ENCODE measurements at regions not wholly inside any gene's neighbourhood (a gene's known extent, or its start where the extent isn't known, plus 50 kb on each side); places are given as distances from the start of the nearest gene placed in this dataset.
A peak's percentile ranks its signal among the peaks of the same experiment; 100 is the strongest.

DNA sequence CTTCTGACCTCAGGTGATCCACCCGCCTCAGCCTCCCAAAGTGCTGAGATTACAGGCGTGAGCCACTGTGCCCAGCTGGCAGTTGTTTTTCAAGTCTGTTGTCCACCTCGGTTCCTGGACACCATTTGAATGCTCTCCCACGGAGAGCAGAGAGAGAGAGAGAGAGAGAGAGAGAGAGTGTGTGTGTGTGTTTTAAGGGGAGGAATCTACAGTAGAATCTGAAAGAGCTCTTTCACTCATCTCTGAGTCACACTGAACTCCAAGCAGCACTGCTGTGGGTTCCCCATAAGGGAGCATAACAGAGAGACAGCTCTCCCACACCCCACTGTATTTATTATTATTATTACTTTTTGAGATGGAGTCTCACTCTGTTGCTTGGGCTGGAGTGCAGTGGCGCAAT is 156.6 kb downstream of the RPLP1 start:
- ATAC-seq (0 out of 2 replicates have a peak, but pooled peaks have one; percentile 80), DNase-seq (ENCODE audit: low read depth, low spot score) (no peak)
- Histone ChIP-seq H3K4me3 (ENCODE audit: low read depth in 2 of 2, low read length in 2 of 2) (no peak overlapping the region), H3K36me3 (ENCODE audit: control insufficient read depth, insufficient read depth, low read length) (no peaks in the 10 kb centered on the region), H3K27ac (ENCODE audit: low read length) (no peak overlapping the region), H3K4me1 (ENCODE audit: control insufficient read depth, insufficient read depth, low read length) (peaks cover 3% of the 10 kb centered on the region), H3K27me3 (ENCODE audit: control insufficient read depth, insufficient read depth, low read length) (no peaks in the 10 kb centered on the region; the same call in 1 of the 2 replicates), H3K9me3 (ENCODE audit: control insufficient read depth, insufficient read depth, low read depth, low read length) (no peaks in the 10 kb centered on the region)
- TF ChIP-seq POLR2AphosphoS5 (IDR thresholded peaks at IDR 0.05; ENCODE audit: low read depth, low read length) (no peak), TCF7L2 (IDR thresholded peaks at IDR 0.05; ENCODE audit: low read depth, low read length) (no peak), SIN3A (IDR thresholded peaks at IDR 0.05; ENCODE audit: borderline replicate concordance, insufficient read depth, low read depth, low read length) (no peak)
- TF ChIP-seq, protein P1, sequence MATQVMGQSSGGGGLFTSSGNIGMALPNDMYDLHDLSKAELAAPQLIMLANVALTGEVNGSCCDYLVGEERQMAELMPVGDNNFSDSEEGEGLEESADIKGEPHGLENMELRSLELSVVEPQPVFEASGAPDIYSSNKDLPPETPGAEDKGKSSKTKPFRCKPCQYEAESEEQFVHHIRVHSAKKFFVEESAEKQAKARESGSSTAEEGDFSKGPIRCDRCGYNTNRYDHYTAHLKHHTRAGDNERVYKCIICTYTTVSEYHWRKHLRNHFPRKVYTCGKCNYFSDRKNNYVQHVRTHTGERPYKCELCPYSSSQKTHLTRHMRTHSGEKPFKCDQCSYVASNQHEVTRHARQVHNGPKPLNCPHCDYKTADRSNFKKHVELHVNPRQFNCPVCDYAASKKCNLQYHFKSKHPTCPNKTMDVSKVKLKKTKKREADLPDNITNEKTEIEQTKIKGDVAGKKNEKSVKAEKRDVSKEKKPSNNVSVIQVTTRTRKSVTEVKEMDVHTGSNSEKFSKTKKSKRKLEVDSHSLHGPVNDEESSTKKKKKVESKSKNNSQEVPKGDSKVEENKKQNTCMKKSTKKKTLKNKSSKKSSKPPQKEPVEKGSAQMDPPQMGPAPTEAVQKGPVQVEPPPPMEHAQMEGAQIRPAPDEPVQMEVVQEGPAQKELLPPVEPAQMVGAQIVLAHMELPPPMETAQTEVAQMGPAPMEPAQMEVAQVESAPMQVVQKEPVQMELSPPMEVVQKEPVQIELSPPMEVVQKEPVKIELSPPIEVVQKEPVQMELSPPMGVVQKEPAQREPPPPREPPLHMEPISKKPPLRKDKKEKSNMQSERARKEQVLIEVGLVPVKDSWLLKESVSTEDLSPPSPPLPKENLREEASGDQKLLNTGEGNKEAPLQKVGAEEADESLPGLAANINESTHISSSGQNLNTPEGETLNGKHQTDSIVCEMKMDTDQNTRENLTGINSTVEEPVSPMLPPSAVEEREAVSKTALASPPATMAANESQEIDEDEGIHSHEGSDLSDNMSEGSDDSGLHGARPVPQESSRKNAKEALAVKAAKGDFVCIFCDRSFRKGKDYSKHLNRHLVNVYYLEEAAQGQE (IDR thresholded peaks at IDR 0.05; ENCODE audit: insufficient read depth in 1 of 2, low read depth in 2 of 2, low read length in 1 of 2) = no peak
- TF ChIP-seq, protein P2, sequence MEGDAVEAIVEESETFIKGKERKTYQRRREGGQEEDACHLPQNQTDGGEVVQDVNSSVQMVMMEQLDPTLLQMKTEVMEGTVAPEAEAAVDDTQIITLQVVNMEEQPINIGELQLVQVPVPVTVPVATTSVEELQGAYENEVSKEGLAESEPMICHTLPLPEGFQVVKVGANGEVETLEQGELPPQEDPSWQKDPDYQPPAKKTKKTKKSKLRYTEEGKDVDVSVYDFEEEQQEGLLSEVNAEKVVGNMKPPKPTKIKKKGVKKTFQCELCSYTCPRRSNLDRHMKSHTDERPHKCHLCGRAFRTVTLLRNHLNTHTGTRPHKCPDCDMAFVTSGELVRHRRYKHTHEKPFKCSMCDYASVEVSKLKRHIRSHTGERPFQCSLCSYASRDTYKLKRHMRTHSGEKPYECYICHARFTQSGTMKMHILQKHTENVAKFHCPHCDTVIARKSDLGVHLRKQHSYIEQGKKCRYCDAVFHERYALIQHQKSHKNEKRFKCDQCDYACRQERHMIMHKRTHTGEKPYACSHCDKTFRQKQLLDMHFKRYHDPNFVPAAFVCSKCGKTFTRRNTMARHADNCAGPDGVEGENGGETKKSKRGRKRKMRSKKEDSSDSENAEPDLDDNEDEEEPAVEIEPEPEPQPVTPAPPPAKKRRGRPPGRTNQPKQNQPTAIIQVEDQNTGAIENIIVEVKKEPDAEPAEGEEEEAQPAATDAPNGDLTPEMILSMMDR (IDR thresholded peaks at IDR 0.05) = no peak
- POLR2A ChIA-PET = no interaction called here
- CTCF ChIA-PET = no interaction called here
- intact Hi-C loops (cut with micrococcal nuclease; ENCODE audit: unreplicated experiment) = no loop called here
- BruUV-seq (replicated peaks) = no TSS peak
- in situ Hi-C loops (cut with HindIII; ENCODE audit: low pct_unique_long_range_greater_than_20kb, low sequenced_read_pairs) = no loop called here

DNA sequence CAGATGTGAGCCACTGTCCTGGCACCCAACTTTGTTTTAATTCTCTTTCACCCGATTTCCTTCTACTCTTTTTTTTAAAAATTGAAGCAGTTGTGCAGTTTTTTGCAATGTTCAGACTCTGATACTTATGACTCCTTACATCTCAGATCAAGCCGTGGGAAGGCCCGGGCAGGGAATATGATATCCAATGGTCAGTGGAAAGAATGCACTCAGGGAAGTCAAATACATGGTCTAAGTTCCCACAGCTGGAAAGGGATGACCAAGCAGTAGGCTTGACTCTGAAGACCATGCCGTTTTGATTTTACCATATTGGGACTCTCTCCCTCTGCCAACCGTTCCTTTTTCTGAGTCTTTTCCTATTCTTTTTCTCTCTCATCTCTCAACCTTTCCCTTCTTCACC is 157.2 kb downstream of the RPLP1 start:
- ATAC-seq (no peak), DNase-seq (ENCODE audit: low read depth, low spot score) (no peak)
- Histone ChIP-seq H3K4me3 (ENCODE audit: low read depth in 2 of 2, low read length in 2 of 2) (no peak overlapping the region), H3K27ac (ENCODE audit: low read length) (no peak overlapping the region), H3K9me3 (ENCODE audit: control insufficient read depth, insufficient read depth, low read depth, low read length) (no peaks in the 10 kb centered on the region), H3K36me3 (ENCODE audit: control insufficient read depth, insufficient read depth, low read length) (no peaks in the 10 kb centered on the region), H3K4me1 (ENCODE audit: control insufficient read depth, insufficient read depth, low read length) (no peaks in the 10 kb centered on the region), H3K27me3 (ENCODE audit: control insufficient read depth, insufficient read depth, low read length) (no peaks in the 10 kb centered on the region; the same call in 1 of the 2 replicates)
- CTCF ChIA-PET = no interaction called here
- POLR2A ChIA-PET = no interaction called here
- in situ Hi-C loops (cut with HindIII; ENCODE audit: low pct_unique_long_range_greater_than_20kb, low sequenced_read_pairs) (no loop called here), intact Hi-C loops (cut with micrococcal nuclease; ENCODE audit: unreplicated experiment) (no loop called here)
- TF ChIP-seq, protein P1 (IDR thresholded peaks at IDR 0.05; ENCODE audit: insufficient read depth in 1 of 2, low read depth in 2 of 2, low read length in 1 of 2) = no peak
- TF ChIP-seq POLR2AphosphoS5 (IDR thresholded peaks at IDR 0.05; ENCODE audit: low read depth, low read length) = no peak
- TF ChIP-seq TCF7L2 (IDR thresholded peaks at IDR 0.05; ENCODE audit: low read depth, low read length) = no peak
- TF ChIP-seq SIN3A (IDR thresholded peaks at IDR 0.05; ENCODE audit: borderline replicate concordance, insufficient read depth, low read depth, low read length) = no peak
- TF ChIP-seq, protein P2 (IDR thresholded peaks at IDR 0.05) = no peak
- no TSS peak for BruUV-seq (replicated peaks)
